SK-N-SH (cell line): ENCODE measurements at regions not wholly inside any gene's neighbourhood (a gene's known extent, or its start where the extent isn't known, plus 50 kb on each side); places are given as distances from the start of the nearest gene placed in this dataset.

Source experiments
- CTCF ChIA-PET: fragments of 300-600, 350-600 bp; formaldehyde crosslinking; extraction: SDS; loops from one replicate; lab custom pipeline; 2021; lab: Yijun Ruan, JAX
- POLR2A ChIA-PET: fragments of 350-600 bp; sonication (Branson Sonifier 250); formaldehyde crosslinking; extraction: SDS; loops from one replicate; lab custom pipeline; 2020; ENCODE audit warnings: antibody characterized with exemption, inconsistent platforms; lab: Yijun Ruan, JAX
- DNase-seq: peaks from one replicate; pipeline ENCODE4 v3.0.0; 2012
- H2AFZ ChIP-seq: fragments of 200-600 bp; sonication (generic); 2 replicates; pipeline ENCODE4 v1.8.1; 2016; ENCODE audit warnings: antibody characterized with exemption, mild to moderate bottlenecking, low read depth
- H3F3A ChIP-seq: fragments of 200-600 bp; sonication (generic); replicated peaks from 2 replicates; pipeline ENCODE3; 2016; ENCODE audit warnings: antibody characterized with exemption, mild to moderate bottlenecking; ENCODE audit not compliant: insufficient read depth
- H3K27ac ChIP-seq, 2 experiments: fragments of 200-500 bp in 1 of 2; fragments of 200-600 bp in 1 of 2; sonication (Bioruptor generic) in 1 of 2; sonication (generic), shearing (Covaris generic) in 1 of 2; 2 replicates each; pipeline versions ENCODE4 v1.5.1 to v1.6.1; 2014 to 2016; ENCODE audit warnings: low read depth in 2 of 2, inconsistent platforms in 1 of 2, low read length in 1 of 2, mild to moderate bottlenecking in 1 of 2, mixed read lengths in 1 of 2
- H3K27me3 ChIP-seq: fragments of 200-600 bp; sonication (generic), shearing (Covaris generic); 2 replicates; pipeline ENCODE4 v1.6.1; 2016; ENCODE audit warnings: mixed run types; ENCODE audit not compliant: insufficient read depth
- H3K36me3 ChIP-seq, 2 experiments: fragments of 200-500 bp in 1 of 2; fragments of 200-600 bp in 1 of 2; sonication (Bioruptor generic) in 1 of 2; sonication (generic) in 1 of 2; replicated peaks in 1 of 2; 2 replicates each; pipeline versions ENCODE3 to v1.5.1; 2014 to 2016; ENCODE audit warnings: low read length in 1 of 2, mild to moderate bottlenecking in 1 of 2; ENCODE audit not compliant: insufficient read depth in 2 of 2, control insufficient read depth in 1 of 2
- H3K4me1 ChIP-seq, 2 experiments: fragments of 200-500 bp in 1 of 2; fragments of 200-600 bp in 1 of 2; sonication (Bioruptor generic) in 1 of 2; sonication (generic), shearing (Covaris generic) in 1 of 2; 2 replicates each; pipeline versions ENCODE4 v1.5.1 to v1.6.1; 2014 to 2016; ENCODE audit warnings: low read depth in 1 of 2, low read length in 1 of 2, mixed run types in 1 of 2; ENCODE audit not compliant: insufficient read depth in 2 of 2, control insufficient read depth in 1 of 2
- H3K4me2 ChIP-seq: fragments of 200-600 bp; sonication (generic), shearing (Covaris generic); 2 replicates; pipeline ENCODE4 v1.6.1; 2017; ENCODE audit warnings: mixed run types
- H3K4me3 ChIP-seq, 2 experiments: fragments of 200-500 bp in 1 of 2; fragments of 200-600 bp in 1 of 2; sonication (Bioruptor generic) in 1 of 2; sonication (generic), shearing (Covaris generic) in 1 of 2; 2 replicates each; pipeline versions ENCODE4 v1.5.1 to v1.8.1; 2014 to 2016; ENCODE audit warnings: low read depth in 2 of 2, inconsistent platforms in 1 of 2, low read length in 1 of 2, mild to moderate bottlenecking in 1 of 2, mixed read lengths in 1 of 2, moderate library complexity in 1 of 2
- H3K79me2 ChIP-seq: fragments of 200-600 bp; sonication (generic); 2 replicates; pipeline ENCODE4 v1.8.1; 2017; ENCODE audit warnings: mild to moderate bottlenecking; ENCODE audit not compliant: insufficient read depth
- H3K9ac ChIP-seq: fragments of 200-600 bp; sonication (generic); 2 replicates; pipeline ENCODE4 v1.6.1; 2017; ENCODE audit warnings: mixed run types
- H3K9me2 ChIP-seq: fragments of 200-600 bp; sonication (generic); 2 replicates; pipeline ENCODE4 v1.6.1; 2017; ENCODE audit warnings: mixed run types
- H3K9me3 ChIP-seq: fragments of 200-600 bp; sonication (generic); 2 replicates; pipeline ENCODE4 v1.6.1; 2017; ENCODE audit warnings: mixed run types, mild to moderate bottlenecking, moderate library complexity
- H4K20me1 ChIP-seq: fragments of 200-600 bp; sonication (generic); 2 replicates; pipeline ENCODE4 v1.6.1; 2017; ENCODE audit warnings: mild to moderate bottlenecking, mixed run types; ENCODE audit not compliant: insufficient read depth
- CHD2 ChIP-seq: fragments of 150-350 bp; IDR thresholded peaks from 2 replicates; pipeline ENCODE4 v1.6.1; 2018; ENCODE audit warnings: low read length; ENCODE audit not compliant: partially characterized antibody
- ELF1 ChIP-seq: IDR thresholded peaks from 2 replicates; pipeline ENCODE4 v1.4.0; 2012
- EP300 ChIP-seq, 2 experiments: IDR thresholded peaks; 2 replicates each; pipeline versions ENCODE4 v1.4.0 to v1.6.1; 2012; ENCODE audit warnings: borderline replicate concordance in 1 of 2, low read depth in 1 of 2, low read length in 1 of 2
- EZH2phosphoT487 ChIP-seq: fragments of 200-600 bp; sonication (generic); IDR thresholded peaks from 2 replicates; pipeline ENCODE4 v1.6.1; 2017; ENCODE audit warnings: low read depth, mixed run types, mild to moderate bottlenecking, antibody characterized with exemption, moderate library complexity, borderline replicate concordance
- FOXJ3 ChIP-seq: sonication (generic); formaldehyde crosslinking; IDR thresholded peaks from 2 replicates; pipeline ENCODE4 v1.5.1; 2020; ENCODE audit warnings: mild to moderate bottlenecking, missing genetic modification reagents
- GABPA ChIP-seq: IDR thresholded peaks from 2 replicates; pipeline ENCODE4 v1.4.0; 2012; ENCODE audit warnings: low read depth, mild to moderate bottlenecking
- JUND ChIP-seq: IDR thresholded peaks from 2 replicates; pipeline ENCODE4 v1.4.0; 2012
- NRF1 ChIP-seq: IDR thresholded peaks from 2 replicates; pipeline ENCODE4 v1.6.1; 2012; ENCODE audit warnings: low read depth, mild to moderate bottlenecking, low read length
- POLR2AphosphoS5 ChIP-seq: IDR thresholded peaks from 2 replicates; pipeline ENCODE4 v1.6.1; 2012; ENCODE audit warnings: low read depth, low read length
- RAD21 ChIP-seq: IDR thresholded peaks from 2 replicates; pipeline ENCODE4 v1.6.1; 2012; ENCODE audit warnings: mild to moderate bottlenecking, low read length
- SIN3A ChIP-seq: IDR thresholded peaks from 2 replicates; pipeline ENCODE4 v1.6.1; 2012; ENCODE audit warnings: low read depth, mild to moderate bottlenecking, low read length, moderate library complexity, borderline replicate concordance
- SMC3 ChIP-seq: IDR thresholded peaks from 2 replicates; pipeline ENCODE4 v1.6.1; 2012; ENCODE audit warnings: low read depth, low read length, improper control_type of control experiment
- TAF1 ChIP-seq: IDR thresholded peaks from 2 replicates; pipeline ENCODE4 v1.6.1; 2012; ENCODE audit warnings: low read depth, mild to moderate bottlenecking, low read length, moderate library complexity, borderline replicate concordance
- TCF12 ChIP-seq: IDR thresholded peaks from 2 replicates; pipeline ENCODE4 v1.4.0; 2012
- TEAD4 ChIP-seq: IDR thresholded peaks from 2 replicates; pipeline ENCODE4 v1.4.0; 2012; ENCODE audit warnings: mild to moderate bottlenecking, borderline replicate concordance; ENCODE audit not compliant: insufficient read depth
- YY1 ChIP-seq: IDR thresholded peaks from 2 replicates; pipeline ENCODE4 v1.4.0; 2012; ENCODE audit warnings: low read depth, mild to moderate bottlenecking
- WGBS: methylation state at CpG from one replicate; pipeline ENCODE4 v1.1.6; 2017; ENCODE audit warnings: low lambda C conversion rate; 5-methylcytosine and 5-hydroxymethylcytosine counted together
- TF ChIP-seq, protein P1 (sequence below): IDR thresholded peaks from 2 replicates; pipeline ENCODE4 v1.4.0; 2012; ENCODE audit warnings: low read depth, borderline replicate concordance
- TF ChIP-seq, protein P2 (sequence below): IDR thresholded peaks from 2 replicates; pipeline ENCODE4 v1.4.0; 2012; ENCODE audit warnings: low read depth, borderline replicate concordance
- TF ChIP-seq, protein P3 (sequence below): IDR thresholded peaks from 2 replicates; pipeline ENCODE4; 2012
- TF ChIP-seq, protein P4 (sequence below): fragments of 200-600 bp; sonication (generic); IDR thresholded peaks from 2 replicates; pipeline ENCODE4 v1.6.1; 2017; ENCODE audit warnings: antibody characterized with exemption, mild to moderate bottlenecking, moderate library complexity
- TF ChIP-seq, protein P5 (sequence below): fragments of 150-350 bp; IDR thresholded peaks from 2 replicates; pipeline ENCODE4 v1.6.1; 2016; ENCODE audit warnings: mild to moderate bottlenecking, low read depth, low read length

DNA sequence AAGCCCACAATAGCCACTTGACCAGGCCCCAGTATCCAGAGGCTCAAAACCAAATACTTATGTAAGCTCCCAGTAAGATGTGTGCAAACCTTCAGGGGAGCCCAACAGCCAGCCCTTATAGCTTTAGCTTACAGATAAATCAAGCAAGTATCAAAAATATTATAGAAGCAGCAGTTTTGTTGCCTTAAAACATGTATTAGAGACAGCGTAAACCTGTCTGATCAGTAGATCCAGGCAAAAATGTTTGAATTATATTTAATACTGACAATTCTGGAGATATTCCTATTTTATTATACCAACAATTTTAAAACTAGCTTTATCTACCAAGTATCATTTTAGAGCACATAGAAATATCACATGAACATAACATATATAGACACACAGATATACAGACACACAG is 365.6 kb upstream of the KLF4 start:
- ChIA-PET POLR2A (no interaction called here), CTCF (no interaction called here)
- 83% methylated on average over 1 of the region's 1 CpG for WGBS

DNA sequence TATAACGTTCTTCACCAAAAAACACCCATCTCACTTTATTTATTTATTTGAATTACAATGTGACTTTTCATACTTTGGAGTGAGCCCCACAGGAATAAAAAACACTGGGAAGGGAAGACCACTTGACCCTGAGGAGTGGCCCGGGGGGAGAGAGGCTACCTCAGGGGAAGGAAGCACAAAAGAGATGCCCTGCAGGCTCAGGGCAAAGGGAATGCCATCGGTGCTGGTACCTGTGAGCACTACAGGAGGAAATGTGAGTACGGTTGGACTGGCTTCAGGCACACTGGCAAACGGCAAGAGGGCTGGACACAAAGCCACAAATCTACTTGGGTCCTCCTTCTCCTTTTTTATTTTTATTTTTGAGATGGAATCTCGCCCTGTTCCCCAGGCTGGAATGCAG is 363.9 kb upstream of the KLF4 start:
- Histone ChIP-seq H2AFZ (no peak overlapping the region), H3K4me2 (no peak overlapping the region), H3K9me2 (no peaks in the 10 kb centered on the region), H3K4me1 (no peaks in the 10 kb centered on the region), H3K27ac (no peak overlapping the region), H3K36me3 (no peaks in the 10 kb centered on the region), H3K9ac (no peak overlapping the region), H3K9me3 (no peaks in the 10 kb centered on the region), H3K4me3 (no peak overlapping the region), H3F3A (no peaks in the 10 kb centered on the region), H3K79me2 (no peaks in the 10 kb centered on the region), H4K20me1 (no peaks in the 10 kb centered on the region), H3K27me3 (no peaks in the 10 kb centered on the region)
- DNase-seq = no peak
- POLR2A ChIA-PET = no interaction called here
- CTCF ChIA-PET = no interaction called here
- 16% methylated on average over 6 of the region's 6 CpGs for WGBS
- TF ChIP-seq ELF1 = no peak
- TF ChIP-seq FOXJ3 (CRISPR knock-in tag) = no peak
- no peak for TF ChIP-seq GABPA
- TF ChIP-seq SMC3 = no peak
- no peak for TF ChIP-seq TEAD4
- no peak for TF ChIP-seq SIN3A
- TF ChIP-seq, protein P1, sequence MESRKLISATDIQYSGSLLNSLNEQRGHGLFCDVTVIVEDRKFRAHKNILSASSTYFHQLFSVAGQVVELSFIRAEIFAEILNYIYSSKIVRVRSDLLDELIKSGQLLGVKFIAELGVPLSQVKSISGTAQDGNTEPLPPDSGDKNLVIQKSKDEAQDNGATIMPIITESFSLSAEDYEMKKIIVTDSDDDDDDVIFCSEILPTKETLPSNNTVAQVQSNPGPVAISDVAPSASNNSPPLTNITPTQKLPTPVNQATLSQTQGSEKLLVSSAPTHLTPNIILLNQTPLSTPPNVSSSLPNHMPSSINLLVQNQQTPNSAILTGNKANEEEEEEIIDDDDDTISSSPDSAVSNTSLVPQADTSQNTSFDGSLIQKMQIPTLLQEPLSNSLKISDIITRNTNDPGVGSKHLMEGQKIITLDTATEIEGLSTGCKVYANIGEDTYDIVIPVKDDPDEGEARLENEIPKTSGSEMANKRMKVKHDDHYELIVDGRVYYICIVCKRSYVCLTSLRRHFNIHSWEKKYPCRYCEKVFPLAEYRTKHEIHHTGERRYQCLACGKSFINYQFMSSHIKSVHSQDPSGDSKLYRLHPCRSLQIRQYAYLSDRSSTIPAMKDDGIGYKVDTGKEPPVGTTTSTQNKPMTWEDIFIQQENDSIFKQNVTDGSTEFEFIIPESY = no peak
- TF ChIP-seq, protein P2, sequence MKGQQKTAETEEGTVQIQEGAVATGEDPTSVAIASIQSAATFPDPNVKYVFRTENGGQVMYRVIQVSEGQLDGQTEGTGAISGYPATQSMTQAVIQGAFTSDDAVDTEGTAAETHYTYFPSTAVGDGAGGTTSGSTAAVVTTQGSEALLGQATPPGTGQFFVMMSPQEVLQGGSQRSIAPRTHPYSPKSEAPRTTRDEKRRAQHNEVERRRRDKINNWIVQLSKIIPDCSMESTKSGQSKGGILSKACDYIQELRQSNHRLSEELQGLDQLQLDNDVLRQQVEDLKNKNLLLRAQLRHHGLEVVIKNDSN = no peak
- TF ChIP-seq CHD2 = no peak
- TF ChIP-seq POLR2AphosphoS5 = no peak
- no peak for TF ChIP-seq EP300 (IDR thresholded peaks at IDR 0.05; ENCODE audit: borderline replicate concordance in 1 of 2, low read depth in 1 of 2, low read length in 1 of 2)
- TF ChIP-seq TCF12 = no peak
- no peak for TF ChIP-seq NRF1
- no peak for TF ChIP-seq EZH2phosphoT487
- TF ChIP-seq, protein P3, sequence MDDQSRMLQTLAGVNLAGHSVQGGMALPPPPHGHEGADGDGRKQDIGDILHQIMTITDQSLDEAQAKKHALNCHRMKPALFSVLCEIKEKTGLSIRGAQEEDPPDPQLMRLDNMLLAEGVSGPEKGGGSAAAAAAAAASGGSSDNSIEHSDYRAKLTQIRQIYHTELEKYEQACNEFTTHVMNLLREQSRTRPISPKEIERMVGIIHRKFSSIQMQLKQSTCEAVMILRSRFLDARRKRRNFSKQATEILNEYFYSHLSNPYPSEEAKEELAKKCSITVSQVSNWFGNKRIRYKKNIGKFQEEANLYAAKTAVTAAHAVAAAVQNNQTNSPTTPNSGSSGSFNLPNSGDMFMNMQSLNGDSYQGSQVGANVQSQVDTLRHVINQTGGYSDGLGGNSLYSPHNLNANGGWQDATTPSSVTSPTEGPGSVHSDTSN = no peak
- TF ChIP-seq TAF1 = no peak
- TF ChIP-seq, protein P4, sequence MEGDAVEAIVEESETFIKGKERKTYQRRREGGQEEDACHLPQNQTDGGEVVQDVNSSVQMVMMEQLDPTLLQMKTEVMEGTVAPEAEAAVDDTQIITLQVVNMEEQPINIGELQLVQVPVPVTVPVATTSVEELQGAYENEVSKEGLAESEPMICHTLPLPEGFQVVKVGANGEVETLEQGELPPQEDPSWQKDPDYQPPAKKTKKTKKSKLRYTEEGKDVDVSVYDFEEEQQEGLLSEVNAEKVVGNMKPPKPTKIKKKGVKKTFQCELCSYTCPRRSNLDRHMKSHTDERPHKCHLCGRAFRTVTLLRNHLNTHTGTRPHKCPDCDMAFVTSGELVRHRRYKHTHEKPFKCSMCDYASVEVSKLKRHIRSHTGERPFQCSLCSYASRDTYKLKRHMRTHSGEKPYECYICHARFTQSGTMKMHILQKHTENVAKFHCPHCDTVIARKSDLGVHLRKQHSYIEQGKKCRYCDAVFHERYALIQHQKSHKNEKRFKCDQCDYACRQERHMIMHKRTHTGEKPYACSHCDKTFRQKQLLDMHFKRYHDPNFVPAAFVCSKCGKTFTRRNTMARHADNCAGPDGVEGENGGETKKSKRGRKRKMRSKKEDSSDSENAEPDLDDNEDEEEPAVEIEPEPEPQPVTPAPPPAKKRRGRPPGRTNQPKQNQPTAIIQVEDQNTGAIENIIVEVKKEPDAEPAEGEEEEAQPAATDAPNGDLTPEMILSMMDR = no peak
- no peak for TF ChIP-seq JUND
- TF ChIP-seq YY1 = no peak

More for the DNA sequence above, 365.6 kb upstream of the KLF4 start:
- Histone ChIP-seq H3K9me2 (no peaks in the 10 kb centered on the region), H3K9ac (no peak overlapping the region), H3K4me1 (no peaks in the 10 kb centered on the region), H3K27me3 (no peaks in the 10 kb centered on the region), H4K20me1 (no peaks in the 10 kb centered on the region), H3K36me3 (no peaks in the 10 kb centered on the region), H3K79me2 (no peaks in the 10 kb centered on the region), H3K4me2 (no peak overlapping the region), H3K27ac (no peak overlapping the region), H3K9me3 (no peaks in the 10 kb centered on the region), H3K4me3 (no peak overlapping the region), H3F3A (no peaks in the 10 kb centered on the region), H2AFZ (no peak overlapping the region)
- TF ChIP-seq EZH2phosphoT487 (no peak), RAD21 (no peak)
- TF ChIP-seq, protein P5, sequence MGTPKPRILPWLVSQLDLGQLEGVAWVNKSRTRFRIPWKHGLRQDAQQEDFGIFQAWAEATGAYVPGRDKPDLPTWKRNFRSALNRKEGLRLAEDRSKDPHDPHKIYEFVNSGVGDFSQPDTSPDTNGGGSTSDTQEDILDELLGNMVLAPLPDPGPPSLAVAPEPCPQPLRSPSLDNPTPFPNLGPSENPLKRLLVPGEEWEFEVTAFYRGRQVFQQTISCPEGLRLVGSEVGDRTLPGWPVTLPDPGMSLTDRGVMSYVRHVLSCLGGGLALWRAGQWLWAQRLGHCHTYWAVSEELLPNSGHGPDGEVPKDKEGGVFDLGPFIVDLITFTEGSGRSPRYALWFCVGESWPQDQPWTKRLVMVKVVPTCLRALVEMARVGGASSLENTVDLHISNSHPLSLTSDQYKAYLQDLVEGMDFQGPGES = no peak
- TF ChIP-seq, protein P2 = no peak
- DNase-seq = no peak
